ENCODE measurements at regions not wholly inside any gene's neighbourhood (a gene's known extent, or its start where the extent isn't known, plus 50 kb on each side); places are given as distances from the start of the nearest gene placed in this dataset.

DNA sequence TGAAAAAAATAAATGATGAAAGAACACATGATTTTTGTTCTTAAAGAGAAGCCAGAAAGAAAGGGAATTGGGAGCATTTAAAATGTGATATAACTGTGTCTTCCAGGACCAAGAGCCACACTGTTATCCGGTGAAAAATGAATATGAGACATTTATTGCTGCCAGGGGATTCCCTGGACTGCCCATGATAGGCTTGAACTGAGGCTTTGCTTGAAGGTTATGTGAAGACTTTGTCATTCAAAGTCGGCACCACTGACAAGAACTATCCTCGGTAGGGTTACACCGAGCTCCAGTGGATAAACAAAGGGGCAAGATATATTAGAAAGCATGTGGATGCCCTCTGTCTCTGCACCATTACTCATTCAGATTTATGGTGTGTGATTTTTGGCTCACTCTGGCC is 125.4 kb upstream of the MINDY3 start:
- Mint-ChIP-seq H3K36me3 (ENCODE audit: low read depth) (no peaks in the 10 kb centered on the region), H3K27ac (no peak overlapping the region), H3K4me3 (no peak overlapping the region), H3K27me3 (no peaks in the 10 kb centered on the region), H3K4me1 (no peaks in the 10 kb centered on the region), H3K9me3 (peaks cover 5% of the 10 kb centered on the region)
- DNase-seq, result no peak
- CTCF ChIA-PET, result no interaction called here
- intact Hi-C loops (cut with micrococcal nuclease), result no loop called here
- POLR2A ChIA-PET, result no interaction called here
- TF ChIP-seq, protein P1, sequence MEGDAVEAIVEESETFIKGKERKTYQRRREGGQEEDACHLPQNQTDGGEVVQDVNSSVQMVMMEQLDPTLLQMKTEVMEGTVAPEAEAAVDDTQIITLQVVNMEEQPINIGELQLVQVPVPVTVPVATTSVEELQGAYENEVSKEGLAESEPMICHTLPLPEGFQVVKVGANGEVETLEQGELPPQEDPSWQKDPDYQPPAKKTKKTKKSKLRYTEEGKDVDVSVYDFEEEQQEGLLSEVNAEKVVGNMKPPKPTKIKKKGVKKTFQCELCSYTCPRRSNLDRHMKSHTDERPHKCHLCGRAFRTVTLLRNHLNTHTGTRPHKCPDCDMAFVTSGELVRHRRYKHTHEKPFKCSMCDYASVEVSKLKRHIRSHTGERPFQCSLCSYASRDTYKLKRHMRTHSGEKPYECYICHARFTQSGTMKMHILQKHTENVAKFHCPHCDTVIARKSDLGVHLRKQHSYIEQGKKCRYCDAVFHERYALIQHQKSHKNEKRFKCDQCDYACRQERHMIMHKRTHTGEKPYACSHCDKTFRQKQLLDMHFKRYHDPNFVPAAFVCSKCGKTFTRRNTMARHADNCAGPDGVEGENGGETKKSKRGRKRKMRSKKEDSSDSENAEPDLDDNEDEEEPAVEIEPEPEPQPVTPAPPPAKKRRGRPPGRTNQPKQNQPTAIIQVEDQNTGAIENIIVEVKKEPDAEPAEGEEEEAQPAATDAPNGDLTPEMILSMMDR (IDR thresholded peaks at IDR 0.05), result no peak
- no peak for ATAC-seq (ENCODE audit: low read depth)

DNA sequence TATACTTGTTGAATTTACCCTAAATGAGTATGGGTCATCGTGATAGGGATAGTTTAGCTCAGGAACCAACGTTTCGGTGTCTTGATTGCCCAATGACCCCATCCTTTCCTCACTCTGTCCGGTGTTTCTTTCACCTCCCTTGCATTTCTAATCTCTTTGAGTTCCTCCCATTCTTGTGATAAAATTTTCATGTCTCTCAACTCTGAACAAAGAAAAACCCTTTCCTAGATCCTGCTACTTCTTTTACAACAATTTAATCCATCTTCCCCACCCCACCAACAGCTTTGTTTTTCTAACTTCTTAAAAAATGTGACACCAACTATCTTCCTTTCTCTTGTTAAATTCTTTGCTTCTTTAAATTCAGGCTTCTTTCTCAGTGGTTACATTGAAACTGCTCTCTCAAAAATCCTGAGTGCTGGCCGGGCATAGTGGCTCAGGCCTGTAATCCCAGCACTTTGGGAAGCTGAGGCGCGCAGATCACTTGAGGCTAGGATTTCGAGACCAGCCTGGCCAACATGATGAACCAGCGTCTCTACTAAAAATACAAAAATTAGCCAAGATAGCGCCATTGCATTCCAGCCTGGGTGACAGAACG is 130.3 kb upstream of the MINDY3 start:
- DNase-seq (no peak), ATAC-seq (ENCODE audit: low read depth) (no peak)
- peaks cover 5% of the 10 kb centered on the region for H3K9me3 Mint-ChIP-seq
- H3K4me3 Mint-ChIP-seq, result no peak overlapping the region
- ChIA-PET CTCF (no interaction called here), POLR2A (no interaction called here)
- intact Hi-C loops (cut with micrococcal nuclease), result no loop called here
- TF ChIP-seq, protein P1 (IDR thresholded peaks at IDR 0.05), result no peak
- H3K27me3 Mint-ChIP-seq, result no peaks in the 10 kb centered on the region
- H3K27ac Mint-ChIP-seq, result no peak overlapping the region
- no peaks in the 10 kb centered on the region for H3K36me3 Mint-ChIP-seq (ENCODE audit: low read depth)
- no peaks in the 10 kb centered on the region for H3K4me1 Mint-ChIP-seq

DNA sequence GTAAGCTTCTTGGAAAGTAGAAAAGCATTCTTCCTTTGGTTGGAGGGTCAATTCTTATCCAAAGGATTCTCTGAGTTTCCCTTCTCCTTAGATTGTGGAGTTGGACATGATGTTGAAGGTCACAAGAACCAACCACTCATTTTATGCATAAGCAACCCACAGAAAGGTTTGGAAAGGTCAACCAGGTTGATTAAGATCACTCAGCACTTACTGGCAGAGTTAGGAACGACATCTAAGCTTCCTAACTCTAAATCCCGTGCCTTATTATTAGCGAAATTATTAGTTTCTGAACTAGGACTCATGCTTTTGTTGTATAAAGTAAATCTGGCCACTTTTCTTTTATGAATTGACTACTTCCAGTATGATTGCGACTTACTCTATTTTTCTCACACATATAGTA is 137.0 kb upstream of the MINDY3 start:
- TF ChIP-seq, protein P1 (IDR thresholded peaks at IDR 0.05), result no peak
- DNase-seq (no peak), ATAC-seq (ENCODE audit: low read depth) (no peak)
- intact Hi-C loops (cut with micrococcal nuclease), result no loop called here
- Mint-ChIP-seq H3K9me3 (peaks cover 6% of the 10 kb centered on the region), H3K27me3 (no peaks in the 10 kb centered on the region), H3K4me1 (no peaks in the 10 kb centered on the region), H3K36me3 (ENCODE audit: low read depth) (no peaks in the 10 kb centered on the region), H3K4me3 (no peak overlapping the region), H3K27ac (no peak overlapping the region)
- CTCF ChIA-PET, result no interaction called here
- POLR2A ChIA-PET, result no interaction called here

DNA sequence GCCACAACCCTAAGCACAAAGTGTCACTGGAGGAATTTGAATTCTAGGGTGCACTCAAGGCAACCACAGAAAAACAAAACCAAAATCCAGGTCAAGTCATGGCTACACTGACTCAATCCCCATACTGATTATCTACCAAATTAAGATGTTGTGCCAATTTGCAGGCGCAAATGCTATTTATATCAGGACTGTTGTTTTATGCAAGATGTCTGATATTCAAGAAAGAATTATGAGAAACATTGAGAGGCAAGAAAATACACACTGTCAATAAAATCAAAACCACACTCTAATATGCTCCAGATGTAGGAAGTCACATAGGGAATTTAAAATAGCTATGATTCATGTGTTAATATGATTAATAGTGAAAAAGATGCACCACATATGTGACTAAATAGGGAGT is 141.3 kb upstream of the MINDY3 start:
- no peak overlapping the region for H3K4me3 Mint-ChIP-seq
- ChIA-PET CTCF (no interaction called here), POLR2A (no interaction called here)
- TF ChIP-seq, protein P1 (IDR thresholded peaks at IDR 0.05), result no peak
- intact Hi-C loops (cut with micrococcal nuclease), result no loop called here
- no peak overlapping the region for H3K27ac Mint-ChIP-seq
- H3K9me3 Mint-ChIP-seq, result peaks cover 9% of the 10 kb centered on the region
- no peaks in the 10 kb centered on the region for H3K36me3 Mint-ChIP-seq (ENCODE audit: low read depth)
- no peak for DNase-seq
- ATAC-seq (ENCODE audit: low read depth), result no peak
- H3K4me1 Mint-ChIP-seq, result no peaks in the 10 kb centered on the region
- no peaks in the 10 kb centered on the region for H3K27me3 Mint-ChIP-seq

DNA sequence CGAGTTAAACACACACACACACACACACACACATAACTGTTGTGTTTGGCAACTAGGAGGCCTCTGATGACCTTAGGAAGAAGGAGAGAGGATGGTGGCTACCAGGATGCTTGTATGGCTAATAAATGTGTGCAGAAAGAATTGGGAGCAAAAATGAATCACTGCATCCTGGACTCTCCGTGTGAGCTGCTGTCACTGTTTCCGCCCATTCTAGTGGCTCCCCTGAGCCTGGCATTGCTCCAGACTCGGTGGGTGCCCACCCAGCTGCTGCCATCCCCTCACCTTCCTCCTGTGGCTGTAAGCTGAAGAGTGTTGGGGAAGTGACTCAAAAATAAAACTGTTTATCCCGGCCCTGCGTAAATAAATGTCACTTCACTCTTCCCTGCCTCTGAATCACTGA is 149.5 kb upstream of the MINDY3 start:
- H3K4me3 Mint-ChIP-seq, result no peak overlapping the region
- H3K36me3 Mint-ChIP-seq (ENCODE audit: low read depth), result no peaks in the 10 kb centered on the region
- DNase-seq, result no peak
- H3K27me3 Mint-ChIP-seq, result no peaks in the 10 kb centered on the region
- ATAC-seq (ENCODE audit: low read depth), result no peak
- intact Hi-C loops (cut with micrococcal nuclease), result no loop called here
- no peak overlapping the region for H3K27ac Mint-ChIP-seq
- ChIA-PET CTCF (no interaction called here), POLR2A (no interaction called here)
- H3K4me1 Mint-ChIP-seq, result no peaks in the 10 kb centered on the region
- TF ChIP-seq, protein P1 (IDR thresholded peaks at IDR 0.05), result no peak
- peaks cover 3% of the 10 kb centered on the region for H3K9me3 Mint-ChIP-seq

Data from activated B cell treated with CpG ODN at 0.5 μM for 24 hours (primary cell).